HK-2 (cell line): ENCODE measurements at regions not wholly inside any gene's neighbourhood (a gene's known extent, or its start where the extent isn't known, plus 50 kb on each side); places are given as distances from the start of the nearest gene placed in this dataset.
A peak's percentile ranks its signal among the peaks of the same experiment; 100 is the strongest.
"Not testable (repeated sequence)": the region's sequence is repeated elsewhere in the genome, so short reads cannot be mapped to it uniquely, and the experiment has no call there.

Source experiments
- DNase-seq: peaks from one replicate; pipeline ENCODE4 v3.0.0-alpha.2; 2018; ENCODE audit not compliant: unreplicated experiment

DNA sequence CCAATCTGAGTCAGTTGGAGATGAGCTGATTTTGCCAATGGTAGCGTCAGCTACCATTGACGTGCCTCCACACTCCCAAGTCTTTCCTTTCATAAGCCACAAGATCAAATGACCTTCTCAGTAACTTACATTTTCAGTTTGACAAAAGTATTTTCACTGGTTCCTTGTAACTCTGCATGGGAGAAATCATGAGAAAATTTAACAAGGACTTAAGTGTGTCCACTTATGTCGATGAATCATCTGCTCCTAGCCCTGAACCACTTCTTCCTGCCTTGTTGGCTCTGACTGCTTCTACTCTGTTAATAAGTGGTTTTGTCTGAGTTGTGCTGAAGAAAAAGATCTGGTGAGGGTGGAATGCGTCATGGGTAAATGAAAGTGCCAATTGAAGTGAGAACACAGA lies 101.2 kb downstream of the NFKBIZ start:
- DNase-seq: peak; percentile 65

- no peak for DNase-seq
Observed at GRCh38 chr3:101950985-101951733, 101.8 kb downstream of the NFKBIZ start.

- DNase-seq: no peak
Observed at GRCh38 chr3:101954361-101954760, 105.0 kb downstream of the NFKBIZ start.

DNA sequence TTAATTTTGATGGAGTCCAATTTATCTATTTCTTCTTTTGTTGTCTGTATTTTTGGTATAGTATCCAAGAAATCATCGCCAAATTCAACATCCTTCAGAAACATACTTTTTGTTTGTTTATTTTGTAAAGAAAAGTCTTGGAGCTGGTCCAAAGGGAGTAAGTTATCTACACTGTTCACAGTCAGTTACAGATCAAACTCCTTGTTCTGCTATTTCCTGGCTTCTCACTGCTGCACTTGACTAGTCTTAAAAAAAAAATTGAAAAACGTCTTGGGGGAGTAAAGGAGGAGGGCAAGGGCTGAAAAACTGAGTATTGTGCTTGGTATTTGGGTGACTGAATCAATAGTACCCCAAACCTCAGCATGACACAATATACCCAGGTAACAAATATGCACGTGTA lies 105.6 kb downstream of the NFKBIZ start:
- no peak for DNase-seq

GRCh38 chr3:101962055-101962454 lies 112.7 kb downstream of the NFKBIZ start:
- no peak for DNase-seq

DNA sequence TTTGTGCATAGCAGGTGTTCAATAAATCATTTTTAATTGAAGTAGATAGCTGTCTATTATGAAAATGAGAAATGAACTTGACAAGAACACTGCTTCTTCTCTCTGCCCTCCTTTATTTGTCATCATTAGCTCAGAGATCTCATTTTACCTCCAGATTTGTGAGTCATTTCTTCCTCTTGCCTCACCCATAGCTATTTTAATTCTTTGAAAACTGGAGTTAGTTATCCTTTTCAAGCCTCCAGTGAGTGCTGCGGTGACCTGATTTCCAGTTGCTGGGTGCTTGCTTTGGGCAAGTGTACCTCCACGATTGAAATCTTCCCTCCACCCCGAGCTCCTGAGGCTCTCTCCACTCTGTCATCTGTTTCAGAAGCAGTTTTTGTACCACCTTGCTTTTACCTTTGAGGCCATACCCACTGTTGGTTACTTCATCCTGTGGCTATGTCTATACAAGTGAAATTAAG lies 114.6 kb downstream of the NFKBIZ start:
- DNase-seq: no peak

DNA sequence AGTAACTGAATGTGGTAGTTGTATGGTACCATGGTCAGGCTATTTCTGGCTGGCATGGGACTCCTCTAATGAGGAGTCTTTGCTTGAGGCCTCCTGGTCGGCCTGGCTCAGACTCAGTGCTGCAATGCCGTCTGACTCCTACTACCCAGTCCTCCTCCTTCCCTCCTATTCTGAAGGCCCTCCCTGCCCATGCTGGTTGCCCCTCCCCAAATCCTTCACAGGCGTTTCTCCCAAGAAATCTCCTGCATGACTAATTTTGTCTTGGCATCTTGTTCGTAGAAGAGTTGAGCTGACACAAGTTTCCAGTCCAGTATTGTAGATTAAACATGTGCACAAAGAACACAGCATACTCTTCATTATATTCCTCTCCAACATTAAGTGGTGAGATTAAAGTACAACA lies 115.5 kb downstream of the NFKBIZ start:
- no peak for DNase-seq

- no peak for DNase-seq
Observed at GRCh38 chr3:101966226-101966625, 116.9 kb downstream of the NFKBIZ start.

DNA sequence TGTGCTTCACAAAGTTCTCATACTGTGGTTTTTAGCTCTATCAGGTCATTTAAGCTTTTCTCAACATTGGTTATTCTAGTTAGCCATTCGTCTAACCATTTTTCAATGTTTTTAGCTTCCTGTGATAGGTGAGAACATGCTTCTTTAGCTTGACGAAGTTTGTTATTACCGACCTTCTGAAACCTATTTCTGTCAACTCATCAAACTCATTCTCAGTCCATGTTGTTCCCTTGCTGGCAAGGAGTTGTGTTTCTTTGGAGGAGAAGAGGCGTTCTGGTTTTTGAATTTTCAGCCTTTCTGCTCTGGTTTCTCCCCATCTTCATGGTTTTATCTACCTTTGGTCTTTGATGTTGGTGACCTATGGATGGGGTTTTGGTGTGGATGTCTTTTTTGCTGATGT lies 120.9 kb downstream of the NFKBIZ start:
- no peak for DNase-seq

GRCh38 chr3:101970905-101971304 lies 121.6 kb downstream of the NFKBIZ start:
- DNase-seq: no peak

GRCh38 chr3:101972430-101973162 lies 123.3 kb downstream of the NFKBIZ start:
- DNase-seq: no peak

- no peak for DNase-seq
Observed at GRCh38 chr3:101973163-101973505, 123.8 kb downstream of the NFKBIZ start.

GRCh38 chr3:101975415-101975814 lies 126.1 kb downstream of the NFKBIZ start:
- not testable (repeated sequence) for DNase-seq

- DNase-seq: no peak
Observed at GRCh38 chr3:101976473-101976872, 127.2 kb downstream of the NFKBIZ start.

DNA sequence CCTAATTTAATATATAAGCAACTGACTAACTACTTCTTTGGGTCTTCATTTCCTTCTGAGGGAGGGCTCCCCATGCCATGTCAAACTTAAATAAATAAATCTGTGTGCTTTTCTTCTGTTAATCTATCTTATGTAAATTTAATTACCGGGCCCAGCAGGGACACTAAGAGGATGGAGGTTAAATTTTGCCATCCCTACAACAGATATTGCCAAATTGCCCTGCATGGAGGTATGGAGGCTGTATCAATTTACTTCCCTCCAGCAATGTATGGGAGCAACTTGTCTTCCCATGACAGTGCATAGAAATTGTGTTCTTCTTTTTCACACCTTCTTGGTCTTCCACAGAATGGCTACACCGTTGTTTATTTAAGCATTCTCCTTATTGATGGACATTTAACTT lies 129.0 kb downstream of the NFKBIZ start:
- DNase-seq: no peak

DNA sequence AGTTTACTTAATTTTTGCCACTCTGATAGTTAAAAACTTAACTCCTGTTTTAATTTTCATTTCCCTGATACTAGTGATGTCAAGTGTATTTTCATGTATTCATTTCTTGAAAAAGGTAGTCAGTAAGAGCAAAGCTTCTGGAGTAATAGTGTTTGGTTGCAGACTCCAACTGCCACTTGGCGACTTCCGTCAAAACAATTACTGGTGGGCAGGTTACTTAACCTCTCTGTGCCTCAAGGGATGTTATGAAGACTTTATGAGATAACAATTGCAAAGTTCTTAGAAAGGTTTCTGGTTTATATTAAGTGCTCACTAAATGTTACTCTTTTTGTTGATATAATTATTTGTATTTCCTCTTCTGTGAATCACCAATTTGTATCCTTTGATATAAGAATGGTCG lies 129.7 kb downstream of the NFKBIZ start:
- no peak for DNase-seq

- DNase-seq: no peak
Observed at GRCh38 chr3:101984356-101984755, 135.0 kb downstream of the NFKBIZ start.

- no peak for DNase-seq
Observed at GRCh38 chr3:101988596-101988995, 139.3 kb downstream of the NFKBIZ start.

DNA sequence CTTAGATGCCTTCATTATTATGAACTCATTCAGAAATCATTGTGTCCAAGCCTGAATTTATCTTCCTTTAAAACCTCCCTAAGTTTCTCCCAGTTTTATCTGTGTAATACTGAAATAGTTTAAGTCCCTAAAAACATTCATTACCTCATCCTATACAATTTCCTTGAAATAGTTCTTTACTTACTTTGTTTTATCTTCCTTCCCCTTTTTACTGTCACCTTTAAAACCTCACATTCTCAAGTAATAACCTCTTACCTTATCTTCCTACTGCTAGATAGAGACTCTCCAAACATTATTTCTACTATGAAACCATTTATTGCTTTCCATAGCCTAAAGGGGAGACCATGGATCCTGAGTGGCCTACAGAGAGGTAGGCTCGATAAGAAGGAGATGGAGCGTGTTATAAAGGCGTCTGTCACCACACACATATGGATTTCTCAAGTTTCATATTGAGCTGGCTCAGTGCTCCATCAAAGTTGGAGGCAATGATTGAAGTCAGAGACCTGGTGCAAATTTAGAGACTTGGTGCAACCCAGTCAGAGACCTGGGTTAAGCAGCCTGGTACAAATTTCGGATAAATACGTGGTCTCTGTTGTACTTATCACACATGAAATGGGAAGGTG lies 140.4 kb downstream of the NFKBIZ start:
- DNase-seq: no peak

GRCh38 chr3:101992863-101993262 lies 143.5 kb downstream of the NFKBIZ start:
- no peak for DNase-seq

DNA sequence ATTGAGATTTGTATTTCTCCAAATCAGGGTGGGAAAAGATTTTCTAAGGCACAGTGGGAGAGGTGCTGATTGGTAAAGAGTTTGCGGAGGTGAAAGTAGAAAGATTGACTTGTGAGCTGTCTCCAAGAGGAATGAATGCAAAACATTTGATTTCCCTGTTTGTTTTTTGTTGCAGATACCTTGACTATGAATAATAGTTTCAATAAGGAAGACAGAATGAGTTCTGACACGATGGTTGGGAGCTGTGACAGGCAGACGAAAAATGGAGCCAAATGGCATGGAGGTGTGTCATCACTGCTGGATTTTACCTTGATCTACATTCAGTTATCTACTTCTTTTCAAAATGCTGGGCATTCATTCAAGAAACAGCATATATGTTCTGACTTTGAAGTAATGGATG lies 145.1 kb downstream of the NFKBIZ start:
- no peak for DNase-seq

- DNase-seq: no peak
Observed at GRCh38 chr3:101995371-101996046, 146.2 kb downstream of the NFKBIZ start.
